Neural cell (in vitro differentiated cells): ENCODE measurements at regions not wholly inside any gene's neighbourhood (a gene's known extent, or its start where the extent isn't known, plus 50 kb on each side); places are given as distances from the start of the nearest gene placed in this dataset.

Experiments used
- H2AFZ ChIP-seq: fragments of 200-600, 300-800 bp; sonication (generic), shearing (Covaris generic); 2 replicates; pipeline ENCODE4 v1.6.0; 2014; ENCODE audit warnings: low read depth, mild to moderate bottlenecking, antibody characterized with exemption, low read length, moderate library complexity
- H3F3A ChIP-seq: fragments of 200-600 bp; shearing (Covaris generic); 2 replicates; pipeline ENCODE4 v1.6.1; 2016; ENCODE audit warnings: mild to moderate bottlenecking, moderate library complexity, mixed read lengths, antibody characterized with exemption, low read length; ENCODE audit not compliant: insufficient read depth, poor library complexity, severe bottlenecking
- H3K27ac ChIP-seq: fragments of 200-600, 300-800 bp; sonication (generic), shearing (Covaris generic); 2 replicates; pipeline ENCODE4 v1.5.1; 2014; ENCODE audit warnings: mild to moderate bottlenecking, low read length, moderate library complexity
- H3K27me3 ChIP-seq: fragments of 300-800, 200-600 bp; sonication (generic), shearing (Covaris generic); 2 replicates; pipeline ENCODE4 v1.6.0; 2014; ENCODE audit warnings: mild to moderate bottlenecking, low read depth, low read length, moderate library complexity; ENCODE audit not compliant: insufficient read depth
- H3K36me3 ChIP-seq: fragments of 300-800, 200-600 bp; sonication (generic), shearing (Covaris generic); 2 replicates; pipeline ENCODE4 v1.5.1; 2014; ENCODE audit warnings: mild to moderate bottlenecking, antibody characterized with exemption, low read length, moderate library complexity; ENCODE audit not compliant: insufficient read depth
- H3K4me2 ChIP-seq: fragments of 300-800, 200-600 bp; sonication (generic), shearing (Covaris generic); 2 replicates; pipeline ENCODE4 v1.6.0; 2014; ENCODE audit warnings: mild to moderate bottlenecking, low read length
- H3K4me3 ChIP-seq: fragments of 300-800, 200-600 bp; sonication (generic), shearing (Covaris generic); 2 replicates; pipeline ENCODE4 v1.5.1; 2014; ENCODE audit warnings: mild to moderate bottlenecking, low read length, moderate library complexity
- H3K79me2 ChIP-seq: fragments of 200-600 bp; shearing (Covaris generic); replicated peaks from 2 replicates; pipeline ENCODE4 v1.6.0; 2014; ENCODE audit warnings: mild to moderate bottlenecking, low read length, moderate library complexity; ENCODE audit not compliant: insufficient read depth
- H3K9ac ChIP-seq: fragments of 300-800, 200-600 bp; sonication (generic), shearing (Covaris generic); 2 replicates; pipeline ENCODE4 v1.6.1; 2016; ENCODE audit warnings: mild to moderate bottlenecking, low read length, mixed read lengths
- H3K9me2 ChIP-seq: fragments of 200-600 bp; shearing (Covaris generic); 2 replicates; pipeline ENCODE4 v1.6.1; 2016; ENCODE audit warnings: mild to moderate bottlenecking, low read length, mixed read lengths; ENCODE audit not compliant: insufficient read depth
- H3K9me3 ChIP-seq: fragments of 200-600, 300-800 bp; sonication (generic), shearing (Covaris generic); 2 replicates; pipeline ENCODE4 v1.6.1; 2016; ENCODE audit warnings: mild to moderate bottlenecking, mixed run types, low read length, moderate library complexity, mixed read lengths
- H4K20me1 ChIP-seq: fragments of 200-600 bp; shearing (Covaris generic); 2 replicates; pipeline ENCODE4 v1.6.1; 2016; ENCODE audit warnings: mild to moderate bottlenecking, mixed run types; ENCODE audit not compliant: insufficient read depth
- EP300 ChIP-seq: fragments of 450-650 bp; conservative IDR thresholded peaks from 2 replicates; pipeline ENCODE4 v1.6.1; 2014; ENCODE audit warnings: antibody characterized with exemption, mild to moderate bottlenecking, moderate library complexity; ENCODE audit not compliant: poor library complexity, severe bottlenecking
- EZH2 ChIP-seq: fragments of 200-600, 300-800 bp; shearing (Covaris generic), sonication (generic); IDR thresholded peaks from 2 replicates; pipeline ENCODE4 v1.6.1; 2014; ENCODE audit warnings: antibody characterized with exemption, low read length, borderline replicate concordance, mild to moderate bottlenecking; ENCODE audit not compliant: insufficient read depth, poor library complexity, severe bottlenecking
- MXI1 ChIP-seq: fragments of 450-650 bp; conservative IDR thresholded peaks from 2 replicates; pipeline ENCODE4 v1.6.1; 2014; ENCODE audit warnings: antibody characterized with exemption, mild to moderate bottlenecking; ENCODE audit not compliant: poor library complexity, severe bottlenecking
- POLR2AphosphoS5 ChIP-seq: IDR thresholded peaks from 2 replicates; pipeline ENCODE4 v1.6.1; 2012
- RAD21 ChIP-seq: fragments of 450-650 bp; conservative IDR thresholded peaks from 2 replicates; pipeline ENCODE4 v1.6.1; 2014; ENCODE audit warnings: antibody characterized with exemption, mild to moderate bottlenecking, moderate library complexity
- SMC3 ChIP-seq: fragments of 450-650 bp; conservative IDR thresholded peaks from 2 replicates; pipeline ENCODE4 v1.6.1; 2014; ENCODE audit warnings: antibody characterized with exemption, mild to moderate bottlenecking, moderate library complexity; ENCODE audit not compliant: poor library complexity
- TAF1 ChIP-seq: IDR thresholded peaks from 2 replicates; pipeline ENCODE4 v1.6.1; 2012; ENCODE audit warnings: low read depth
- TF ChIP-seq, protein P1 (sequence below): IDR thresholded peaks from 2 replicates; pipeline ENCODE4 v1.6.1; 2012; ENCODE audit warnings: borderline replicate concordance
- TF ChIP-seq, protein P2 (sequence below): fragments of 450-650 bp; IDR thresholded peaks from 2 replicates; pipeline ENCODE4 v1.5.1; 2014; ENCODE audit warnings: antibody characterized with exemption, mild to moderate bottlenecking, moderate library complexity; ENCODE audit not compliant: poor library complexity, severe bottlenecking

DNA sequence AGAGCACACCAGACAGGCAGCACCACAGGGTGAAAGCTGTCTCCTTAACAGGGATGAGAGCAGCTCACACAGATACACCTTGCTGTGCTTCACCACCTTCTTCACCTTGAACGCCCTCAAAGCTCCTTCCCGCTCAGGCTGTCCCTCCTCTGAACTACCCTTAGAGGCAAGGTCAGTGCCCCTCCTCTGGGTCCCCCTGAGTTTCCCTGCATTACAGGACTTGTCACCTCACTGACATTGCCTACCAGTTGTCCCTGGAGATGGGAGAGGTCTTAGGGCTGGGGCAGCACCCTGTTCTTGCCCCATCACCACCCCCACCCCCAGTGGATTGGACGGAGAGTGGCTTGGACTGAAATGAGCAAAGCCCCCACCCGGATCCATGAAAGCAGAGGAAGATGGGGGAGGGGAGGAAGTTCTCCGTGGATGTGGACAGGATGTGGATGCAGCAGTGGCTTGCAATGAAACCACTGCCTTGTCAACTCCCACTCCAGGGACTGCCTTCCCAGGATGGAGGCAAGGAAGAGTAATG lies 73.2 kb upstream of the CDH5 start:
- Histone ChIP-seq H3K9me3 (no peaks in the 10 kb centered on the region), H3K4me2 (no peak overlapping the region), H2AFZ (no peak overlapping the region), H3K4me3 (no peak overlapping the region), H3K36me3 (no peaks in the 10 kb centered on the region), H3K9ac (no peak overlapping the region), H4K20me1 (no peaks in the 10 kb centered on the region), H3K9me2 (no peaks in the 10 kb centered on the region), H3K27ac (no peak overlapping the region), H3F3A (no peaks in the 10 kb centered on the region), H3K27me3 (no peaks in the 10 kb centered on the region), H3K79me2 (no peaks in the 10 kb centered on the region)
- TF ChIP-seq TAF1, result no peak
- TF ChIP-seq POLR2AphosphoS5, result no peak
- TF ChIP-seq RAD21, result no peak
- TF ChIP-seq EZH2, result no peak
- TF ChIP-seq, protein P1, sequence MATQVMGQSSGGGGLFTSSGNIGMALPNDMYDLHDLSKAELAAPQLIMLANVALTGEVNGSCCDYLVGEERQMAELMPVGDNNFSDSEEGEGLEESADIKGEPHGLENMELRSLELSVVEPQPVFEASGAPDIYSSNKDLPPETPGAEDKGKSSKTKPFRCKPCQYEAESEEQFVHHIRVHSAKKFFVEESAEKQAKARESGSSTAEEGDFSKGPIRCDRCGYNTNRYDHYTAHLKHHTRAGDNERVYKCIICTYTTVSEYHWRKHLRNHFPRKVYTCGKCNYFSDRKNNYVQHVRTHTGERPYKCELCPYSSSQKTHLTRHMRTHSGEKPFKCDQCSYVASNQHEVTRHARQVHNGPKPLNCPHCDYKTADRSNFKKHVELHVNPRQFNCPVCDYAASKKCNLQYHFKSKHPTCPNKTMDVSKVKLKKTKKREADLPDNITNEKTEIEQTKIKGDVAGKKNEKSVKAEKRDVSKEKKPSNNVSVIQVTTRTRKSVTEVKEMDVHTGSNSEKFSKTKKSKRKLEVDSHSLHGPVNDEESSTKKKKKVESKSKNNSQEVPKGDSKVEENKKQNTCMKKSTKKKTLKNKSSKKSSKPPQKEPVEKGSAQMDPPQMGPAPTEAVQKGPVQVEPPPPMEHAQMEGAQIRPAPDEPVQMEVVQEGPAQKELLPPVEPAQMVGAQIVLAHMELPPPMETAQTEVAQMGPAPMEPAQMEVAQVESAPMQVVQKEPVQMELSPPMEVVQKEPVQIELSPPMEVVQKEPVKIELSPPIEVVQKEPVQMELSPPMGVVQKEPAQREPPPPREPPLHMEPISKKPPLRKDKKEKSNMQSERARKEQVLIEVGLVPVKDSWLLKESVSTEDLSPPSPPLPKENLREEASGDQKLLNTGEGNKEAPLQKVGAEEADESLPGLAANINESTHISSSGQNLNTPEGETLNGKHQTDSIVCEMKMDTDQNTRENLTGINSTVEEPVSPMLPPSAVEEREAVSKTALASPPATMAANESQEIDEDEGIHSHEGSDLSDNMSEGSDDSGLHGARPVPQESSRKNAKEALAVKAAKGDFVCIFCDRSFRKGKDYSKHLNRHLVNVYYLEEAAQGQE, result no peak

- no peaks in the 10 kb centered on the region for H3K9me3 ChIP-seq
- no peaks in the 10 kb centered on the region for H3F3A ChIP-seq
- no peak for TF ChIP-seq TAF1
- TF ChIP-seq, protein P1, result no peak
- TF ChIP-seq RAD21, result no peak
- no peak for TF ChIP-seq POLR2AphosphoS5
- TF ChIP-seq EP300, result no peak
- TF ChIP-seq EZH2, result no peak
- no peak for TF ChIP-seq SMC3
- TF ChIP-seq, protein P2, sequence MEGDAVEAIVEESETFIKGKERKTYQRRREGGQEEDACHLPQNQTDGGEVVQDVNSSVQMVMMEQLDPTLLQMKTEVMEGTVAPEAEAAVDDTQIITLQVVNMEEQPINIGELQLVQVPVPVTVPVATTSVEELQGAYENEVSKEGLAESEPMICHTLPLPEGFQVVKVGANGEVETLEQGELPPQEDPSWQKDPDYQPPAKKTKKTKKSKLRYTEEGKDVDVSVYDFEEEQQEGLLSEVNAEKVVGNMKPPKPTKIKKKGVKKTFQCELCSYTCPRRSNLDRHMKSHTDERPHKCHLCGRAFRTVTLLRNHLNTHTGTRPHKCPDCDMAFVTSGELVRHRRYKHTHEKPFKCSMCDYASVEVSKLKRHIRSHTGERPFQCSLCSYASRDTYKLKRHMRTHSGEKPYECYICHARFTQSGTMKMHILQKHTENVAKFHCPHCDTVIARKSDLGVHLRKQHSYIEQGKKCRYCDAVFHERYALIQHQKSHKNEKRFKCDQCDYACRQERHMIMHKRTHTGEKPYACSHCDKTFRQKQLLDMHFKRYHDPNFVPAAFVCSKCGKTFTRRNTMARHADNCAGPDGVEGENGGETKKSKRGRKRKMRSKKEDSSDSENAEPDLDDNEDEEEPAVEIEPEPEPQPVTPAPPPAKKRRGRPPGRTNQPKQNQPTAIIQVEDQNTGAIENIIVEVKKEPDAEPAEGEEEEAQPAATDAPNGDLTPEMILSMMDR, result no peak
- no peak for TF ChIP-seq MXI1
- no peaks in the 10 kb centered on the region for H3K79me2 ChIP-seq
- no peak overlapping the region for H3K4me2 ChIP-seq
- H3K9me2 ChIP-seq, result no peaks in the 10 kb centered on the region
- H4K20me1 ChIP-seq, result no peaks in the 10 kb centered on the region
- H2AFZ ChIP-seq, result no peak overlapping the region
- no peaks in the 10 kb centered on the region for H3K36me3 ChIP-seq
- H3K27me3 ChIP-seq, result no peaks in the 10 kb centered on the region
- no peak overlapping the region for H3K9ac ChIP-seq
- H3K27ac ChIP-seq, result no peak overlapping the region
- no peak overlapping the region for H3K4me3 ChIP-seq
Observed at GRCh38 chr16:66292241-66292935, 74.1 kb upstream of the CDH5 start.
